ENCODE measurements at regions not wholly inside any gene's neighbourhood (a gene's known extent, or its start where the extent isn't known, plus 50 kb on each side); places are given as distances from the start of the nearest gene placed in this dataset.
"Not testable (repeated sequence)": the region's sequence is repeated elsewhere in the genome, so short reads cannot be mapped to it uniquely, and the experiment has no call there.

GRCh38 chrX:5702890-5703289 is 525.8 kb downstream of the NLGN4X start:
- DNase-seq = no peak
- H3K27me3 ChIP-seq = no peaks in the 10 kb centered on the region
- H3K27ac ChIP-seq = no peak overlapping the region
- no peaks in the 10 kb centered on the region for H3K4me1 ChIP-seq
- H3K9me3 ChIP-seq = no peaks in the 10 kb centered on the region
- TF ChIP-seq CTCF (IDR thresholded peaks at IDR 0.05) (no peak), POLR2A (IDR thresholded peaks at IDR 0.05) (no peak)
- H3K36me3 ChIP-seq = no peaks in the 10 kb centered on the region
- H3K4me3 ChIP-seq = no peak overlapping the region

DNA sequence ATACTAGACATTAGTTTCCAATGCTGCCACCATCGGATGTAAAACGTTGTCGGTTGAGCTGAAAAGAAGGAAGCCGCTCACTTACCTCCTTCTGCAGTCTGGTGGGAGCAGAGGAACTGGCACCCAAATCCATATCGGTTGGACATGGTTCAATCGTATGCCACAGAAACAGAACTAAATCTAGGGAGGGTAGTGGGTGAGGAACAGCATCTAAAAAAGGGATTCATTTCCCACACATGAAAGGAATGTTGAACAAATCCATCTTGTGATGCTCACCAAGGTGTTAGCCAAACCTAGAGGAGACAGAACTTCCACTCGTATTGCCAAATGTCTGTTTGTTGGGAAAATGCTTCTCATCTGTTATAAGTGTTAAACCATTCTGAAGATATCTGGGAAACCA is 532.7 kb downstream of the NLGN4X start:
- Histone ChIP-seq H3K9me3 (no peaks in the 10 kb centered on the region), H3K27ac (no peak overlapping the region), H3K27me3 (no peaks in the 10 kb centered on the region), H3K36me3 (no peaks in the 10 kb centered on the region), H3K4me3 (no peak overlapping the region), H3K4me1 (no peaks in the 10 kb centered on the region)
- no peak for TF ChIP-seq POLR2A (IDR thresholded peaks at IDR 0.05)
- no peak for TF ChIP-seq CTCF (IDR thresholded peaks at IDR 0.05)
- no peak for DNase-seq

DNA sequence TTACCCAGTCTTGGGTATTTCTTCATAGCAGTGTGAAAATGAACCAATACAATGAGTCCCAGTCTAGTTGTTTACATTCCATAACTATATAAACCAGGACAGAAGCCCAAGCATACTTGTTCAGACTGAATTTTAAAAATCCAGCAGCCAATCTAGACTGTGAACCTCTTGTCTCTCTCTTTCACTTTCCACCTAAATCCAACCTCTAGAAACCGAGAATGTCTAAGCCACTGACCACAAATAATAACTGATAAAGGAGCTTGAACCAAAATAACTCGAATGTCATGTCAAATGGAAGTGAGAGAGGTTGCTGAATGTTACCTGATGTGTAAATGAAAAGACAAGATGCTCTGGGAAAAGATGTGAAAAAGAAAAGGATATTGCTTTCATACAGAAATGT is 544.7 kb downstream of the NLGN4X start:
- no peak for TF ChIP-seq POLR2A (IDR thresholded peaks at IDR 0.05)
- TF ChIP-seq CTCF (IDR thresholded peaks at IDR 0.05) = no peak
- no peak for DNase-seq
- no peaks in the 10 kb centered on the region for H3K9me3 ChIP-seq

GRCh38 chrX:5681159-5681558 is 547.5 kb downstream of the NLGN4X start:
- H3K9me3 ChIP-seq = no peaks in the 10 kb centered on the region
- no peak for TF ChIP-seq CTCF (IDR thresholded peaks at IDR 0.05)
- TF ChIP-seq POLR2A (IDR thresholded peaks at IDR 0.05) = no peak

More for the DNA sequence above, 544.7 kb downstream of the NLGN4X start:
- Histone ChIP-seq H3K36me3 (no peaks in the 10 kb centered on the region), H3K27ac (no peak overlapping the region), H3K4me1 (no peaks in the 10 kb centered on the region), H3K4me3 (no peak overlapping the region), H3K27me3 (no peaks in the 10 kb centered on the region)

GRCh38 chrX:5674036-5674435 is 554.6 kb downstream of the NLGN4X start:
- TF ChIP-seq CTCF (IDR thresholded peaks at IDR 0.05) (no peak), POLR2A (IDR thresholded peaks at IDR 0.05) (no peak)
- no peaks in the 10 kb centered on the region for H3K9me3 ChIP-seq
- H3K4me1 ChIP-seq = no peaks in the 10 kb centered on the region
- no peaks in the 10 kb centered on the region for H3K36me3 ChIP-seq
- no peaks in the 10 kb centered on the region for H3K27me3 ChIP-seq
- no peak overlapping the region for H3K4me3 ChIP-seq
- no peak overlapping the region for H3K27ac ChIP-seq
- no peak for DNase-seq

More at GRCh38 chrX:5681159-5681558, 547.5 kb downstream of the NLGN4X start:
- DNase-seq = no peak
- Histone ChIP-seq H3K27ac (no peak overlapping the region), H3K4me1 (no peaks in the 10 kb centered on the region), H3K27me3 (no peaks in the 10 kb centered on the region), H3K36me3 (no peaks in the 10 kb centered on the region), H3K4me3 (no peak overlapping the region)

- no peaks in the 10 kb centered on the region for H3K9me3 ChIP-seq
- no peak overlapping the region for H3K27ac ChIP-seq
- no peaks in the 10 kb centered on the region for H3K27me3 ChIP-seq
- H3K4me1 ChIP-seq = no peaks in the 10 kb centered on the region
- H3K36me3 ChIP-seq = no peaks in the 10 kb centered on the region
- DNase-seq = no peak
- H3K4me3 ChIP-seq = no peak overlapping the region
- no peak for TF ChIP-seq POLR2A (IDR thresholded peaks at IDR 0.05)
- no peak for TF ChIP-seq CTCF (IDR thresholded peaks at IDR 0.05)
Observed at GRCh38 chrX:5672099-5672498, 556.6 kb downstream of the NLGN4X start.

GRCh38 chrX:5666689-5667088 is 562.0 kb downstream of the NLGN4X start:
- H3K9me3 ChIP-seq, H3K27me3 ChIP-seq, DNase-seq, H3K27ac ChIP-seq, H3K36me3 ChIP-seq, H3K4me3 ChIP-seq, H3K4me1 ChIP-seq: not testable (repeated sequence)

Measured in Peyer's patch (tissue), 4 donors.